ENCODE measurements at regions not wholly inside any gene's neighbourhood (a gene's known extent, or its start where the extent isn't known, plus 50 kb on each side); places are given as distances from the start of the nearest gene placed in this dataset.

DNA sequence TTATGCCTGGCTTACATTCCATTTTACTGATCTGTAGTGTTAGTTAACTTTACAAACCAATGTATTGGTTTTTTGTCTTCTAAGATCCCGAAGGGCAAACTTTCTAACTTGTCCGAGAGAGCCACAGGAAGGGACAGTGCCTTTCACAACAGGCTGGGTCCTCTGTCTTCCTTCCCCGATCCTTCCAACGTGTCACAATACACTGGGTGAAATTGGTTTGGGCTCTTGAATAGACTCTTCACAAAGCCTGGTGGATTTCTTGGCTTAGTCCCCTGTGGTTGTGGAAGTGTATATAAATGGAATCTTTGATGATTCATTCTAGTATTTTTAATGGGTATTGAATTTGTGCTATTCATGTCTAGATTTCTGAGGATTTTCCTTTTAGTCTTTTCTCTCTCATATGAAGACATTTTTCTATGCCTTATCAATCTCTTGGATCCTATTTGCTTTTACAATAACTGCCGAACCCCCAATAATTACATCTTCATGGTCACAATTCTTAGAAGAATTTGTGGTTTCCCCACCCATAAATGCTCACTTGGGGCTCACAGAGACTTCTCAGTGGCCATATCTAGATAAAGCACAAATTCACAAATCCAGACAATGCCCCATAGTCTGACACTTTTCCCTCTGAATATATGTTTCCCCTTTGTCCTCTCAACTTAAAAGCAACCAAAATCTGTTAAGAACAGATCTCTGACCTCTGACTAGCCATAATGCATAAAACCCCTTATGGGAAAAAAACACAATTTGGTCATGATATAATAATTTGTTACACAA, 107.7 kb downstream of the MTRR start:
- TF ChIP-seq, protein P1, sequence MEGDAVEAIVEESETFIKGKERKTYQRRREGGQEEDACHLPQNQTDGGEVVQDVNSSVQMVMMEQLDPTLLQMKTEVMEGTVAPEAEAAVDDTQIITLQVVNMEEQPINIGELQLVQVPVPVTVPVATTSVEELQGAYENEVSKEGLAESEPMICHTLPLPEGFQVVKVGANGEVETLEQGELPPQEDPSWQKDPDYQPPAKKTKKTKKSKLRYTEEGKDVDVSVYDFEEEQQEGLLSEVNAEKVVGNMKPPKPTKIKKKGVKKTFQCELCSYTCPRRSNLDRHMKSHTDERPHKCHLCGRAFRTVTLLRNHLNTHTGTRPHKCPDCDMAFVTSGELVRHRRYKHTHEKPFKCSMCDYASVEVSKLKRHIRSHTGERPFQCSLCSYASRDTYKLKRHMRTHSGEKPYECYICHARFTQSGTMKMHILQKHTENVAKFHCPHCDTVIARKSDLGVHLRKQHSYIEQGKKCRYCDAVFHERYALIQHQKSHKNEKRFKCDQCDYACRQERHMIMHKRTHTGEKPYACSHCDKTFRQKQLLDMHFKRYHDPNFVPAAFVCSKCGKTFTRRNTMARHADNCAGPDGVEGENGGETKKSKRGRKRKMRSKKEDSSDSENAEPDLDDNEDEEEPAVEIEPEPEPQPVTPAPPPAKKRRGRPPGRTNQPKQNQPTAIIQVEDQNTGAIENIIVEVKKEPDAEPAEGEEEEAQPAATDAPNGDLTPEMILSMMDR (IDR thresholded peaks at IDR 0.05), result no peak
- TF ChIP-seq POLR2A (IDR thresholded peaks at IDR 0.05), result no peak
- TF ChIP-seq POLR2AphosphoS5 (IDR thresholded peaks at IDR 0.05; ENCODE audit: insufficient read depth in 1 of 2, low read depth in 1 of 2), result no peak
